NCI-H2196 (cell line): ENCODE measurements at regions not wholly inside any gene's neighbourhood (a gene's known extent, or its start where the extent isn't known, plus 50 kb on each side); places are given as distances from the start of the nearest gene placed in this dataset.
"Not testable (repeated sequence)": the region's sequence is repeated elsewhere in the genome, so short reads cannot be mapped to it uniquely, and the experiment has no call there.

Experiments
- DNase-seq: peaks from one replicate; lab custom pipeline; 2025; ENCODE audit not compliant: unreplicated experiment; lab: John Stamatoyannopoulos, UW

DNA sequence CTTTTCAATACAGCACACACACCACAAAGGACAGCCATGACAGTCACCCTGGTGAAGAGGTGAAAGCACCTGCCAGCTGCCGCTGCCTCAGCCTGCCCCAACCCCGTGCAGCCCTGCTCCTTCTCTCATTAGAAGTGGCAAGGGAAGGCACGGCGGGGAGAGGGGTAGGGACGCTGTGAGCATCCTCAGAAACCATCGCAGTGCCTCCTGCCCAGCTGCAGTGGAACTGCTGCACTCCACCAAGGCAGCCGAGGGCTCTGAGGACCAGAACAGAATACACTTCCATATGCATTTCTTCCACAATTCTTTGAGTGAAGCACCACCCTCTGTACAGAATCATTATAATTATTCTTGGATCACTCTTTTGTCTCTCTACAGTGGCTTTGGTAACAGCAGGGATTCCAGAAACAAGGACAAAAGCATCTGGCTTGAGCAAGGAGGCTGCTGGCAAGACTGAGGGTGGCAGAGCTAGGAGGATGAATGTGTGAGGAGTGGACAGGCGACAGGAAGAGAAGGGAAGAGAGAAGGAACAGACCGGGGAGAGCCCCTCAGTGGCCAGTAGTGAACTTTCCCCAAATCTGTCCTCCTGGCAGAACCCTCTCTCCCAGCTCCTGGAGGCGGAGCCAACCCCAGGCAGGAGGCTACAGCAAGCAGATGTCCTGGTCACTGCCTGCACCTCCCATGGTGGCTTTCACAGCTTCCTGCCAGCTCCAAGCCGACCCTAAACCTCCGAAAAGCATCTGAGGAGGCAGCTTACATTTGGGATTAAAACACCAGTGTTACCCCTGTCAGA lies 73.2 kb downstream of the MTNR1A start:
- DNase-seq, result no peak

DNA sequence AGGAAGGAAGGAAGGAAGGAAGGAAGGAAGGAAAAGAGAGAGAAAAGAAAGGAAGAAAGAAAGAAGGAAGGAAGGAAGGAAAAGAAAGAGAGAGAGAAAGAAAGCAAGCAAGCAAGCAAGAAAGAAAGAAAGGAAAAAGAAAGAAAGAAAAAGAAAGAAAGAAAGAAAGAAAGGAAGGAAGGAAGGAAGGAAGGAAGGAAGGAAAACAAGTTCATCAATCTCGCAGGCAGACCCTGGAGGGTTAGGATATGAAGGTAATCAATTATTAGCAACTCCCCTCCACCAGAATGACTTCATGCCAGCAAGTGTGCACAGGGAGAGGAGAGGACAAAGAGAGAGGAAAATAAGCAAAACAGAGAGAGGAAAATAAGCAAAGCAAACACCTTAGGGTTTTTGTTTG lies 80.2 kb downstream of the MTNR1A start:
- DNase-seq, result no peak

DNA sequence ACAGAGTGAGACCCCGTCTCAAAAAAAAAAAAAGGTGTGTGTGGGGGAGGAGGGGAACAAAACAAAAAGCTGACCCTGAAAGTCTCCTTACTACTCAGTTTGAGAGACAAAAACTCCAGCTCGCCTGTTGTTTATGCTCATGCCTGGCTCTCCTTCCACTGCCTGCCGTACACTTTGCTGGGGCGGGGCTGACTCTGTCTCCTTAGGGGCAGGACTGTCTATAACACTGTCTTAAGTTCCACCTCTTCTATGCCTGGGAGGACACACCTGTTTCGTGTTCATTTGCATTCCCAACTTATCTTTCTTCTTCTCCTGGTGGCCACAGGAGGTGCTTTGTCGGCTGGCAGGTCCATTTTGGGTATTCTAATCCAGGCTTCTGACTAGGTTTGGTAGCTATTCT lies 81.4 kb downstream of the MTNR1A start:
- no peak for DNase-seq

DNA sequence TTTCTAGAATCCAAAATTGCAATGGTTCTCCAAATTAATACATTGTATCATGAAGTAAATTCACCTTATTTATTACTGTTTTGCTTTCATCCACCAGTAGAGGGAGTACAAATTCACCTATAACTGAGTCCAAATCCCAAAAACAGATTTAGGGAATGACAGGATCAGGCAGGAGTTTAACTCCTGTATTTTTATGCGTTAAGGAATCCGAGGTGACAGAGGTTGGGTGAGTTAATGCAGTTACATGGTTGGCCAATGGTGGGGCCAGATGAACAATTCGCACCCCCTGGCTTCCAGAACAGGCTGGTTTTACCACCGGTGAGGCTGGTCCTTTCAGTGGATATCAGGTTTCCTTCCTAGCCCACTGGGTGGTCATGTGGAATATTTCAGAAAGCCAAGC lies 82.4 kb downstream of the MTNR1A start:
- DNase-seq, result peak; percentile 0

DNA sequence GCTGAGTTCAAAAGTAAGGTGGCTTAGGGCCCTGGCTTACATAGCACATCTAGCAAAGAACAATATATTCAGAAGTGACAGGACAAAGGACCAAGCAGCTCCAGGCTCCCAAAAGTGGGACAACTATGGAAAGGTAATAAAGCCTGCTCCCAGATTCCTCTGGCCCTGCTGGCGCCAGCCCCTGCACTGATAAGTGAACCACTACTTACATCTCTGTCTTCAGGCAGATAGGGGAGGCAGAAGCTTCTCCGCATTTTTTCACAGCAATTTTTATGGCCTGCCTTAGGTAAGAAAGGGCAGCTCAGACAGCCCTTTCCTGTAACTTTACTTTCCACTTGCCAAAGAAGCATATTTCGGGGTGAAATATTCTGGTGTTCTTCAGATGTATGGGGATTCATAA lies 83.9 kb downstream of the MTNR1A start:
- no peak for DNase-seq

DNA sequence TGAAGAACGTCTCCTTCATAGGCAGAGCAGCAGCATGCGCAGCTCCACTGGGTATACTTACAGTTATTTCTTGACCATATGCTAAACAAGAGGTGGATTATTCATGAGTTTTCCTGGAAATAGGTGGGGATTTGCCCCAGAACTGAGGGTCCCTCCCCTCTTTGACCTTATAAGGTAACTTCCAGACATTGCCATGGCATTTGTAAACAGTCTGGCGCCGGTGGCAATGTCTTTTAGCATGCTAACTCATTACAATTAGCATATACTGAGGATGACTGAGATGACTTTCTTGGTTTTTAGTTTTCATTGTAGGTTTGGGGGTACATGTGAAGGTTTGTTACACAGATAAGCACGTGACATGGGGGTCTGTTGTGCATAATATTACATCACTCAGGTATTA lies 97.3 kb downstream of the MTNR1A start:
- no peak for DNase-seq

DNA sequence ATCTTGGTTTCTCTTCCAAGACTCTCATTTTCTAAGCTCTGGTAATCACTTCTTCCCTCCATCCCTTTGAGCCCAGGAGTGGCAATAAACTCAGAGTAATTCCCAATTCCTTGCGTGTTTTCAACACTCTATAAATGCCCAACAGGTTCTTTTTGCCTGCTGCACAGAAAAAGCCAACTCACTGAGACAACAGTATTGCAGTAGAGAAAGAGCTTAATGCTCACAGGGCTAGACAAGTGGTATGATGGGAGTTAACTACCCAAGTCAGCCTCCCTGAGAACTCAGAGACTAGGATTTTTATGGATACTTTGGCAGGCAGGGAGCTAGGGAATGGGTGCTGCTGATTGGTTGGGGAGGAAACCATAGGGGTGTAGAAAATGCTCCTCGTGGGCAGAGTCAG lies 103.4 kb downstream of the MTNR1A start:
- DNase-seq, result no peak

DNA sequence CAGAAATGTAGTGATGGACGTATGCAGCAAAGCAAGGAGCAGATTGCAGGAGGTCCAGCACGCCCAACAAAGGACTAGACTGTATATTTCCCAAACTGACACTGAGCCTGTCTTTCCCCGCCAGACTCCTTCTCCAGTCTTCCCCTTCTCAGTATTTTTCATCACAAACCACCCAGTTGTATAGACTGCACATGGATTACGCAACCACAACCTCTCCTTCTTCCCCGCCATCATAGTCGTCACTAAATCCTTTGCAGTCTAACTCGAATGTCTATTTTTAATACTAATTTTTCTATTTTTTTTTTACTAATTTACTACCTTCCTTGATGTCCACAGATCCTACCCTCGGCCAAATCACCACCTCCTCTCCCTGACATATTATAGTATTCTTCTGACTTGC lies 105.4 kb downstream of the MTNR1A start:
- DNase-seq, result no peak

DNA sequence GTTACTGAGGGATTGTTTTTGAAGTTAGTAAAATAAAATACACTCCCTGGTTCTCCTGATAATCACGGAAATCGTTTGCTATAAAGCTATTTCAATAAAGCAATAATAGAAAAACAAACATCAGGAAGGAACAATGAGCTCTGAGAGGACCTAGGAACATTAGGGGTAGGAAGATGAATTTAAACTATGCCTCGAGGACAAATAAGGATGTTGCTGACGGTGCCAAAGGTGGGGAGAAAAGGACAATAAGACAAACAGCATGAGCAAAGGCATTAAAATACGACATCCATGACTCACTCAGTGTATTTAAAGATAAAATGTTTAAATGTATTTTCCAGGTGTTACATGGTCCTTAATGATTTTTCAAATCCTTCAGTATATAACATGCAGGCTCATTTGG lies 110.3 kb downstream of the MTNR1A start:
- DNase-seq, result no peak

DNA sequence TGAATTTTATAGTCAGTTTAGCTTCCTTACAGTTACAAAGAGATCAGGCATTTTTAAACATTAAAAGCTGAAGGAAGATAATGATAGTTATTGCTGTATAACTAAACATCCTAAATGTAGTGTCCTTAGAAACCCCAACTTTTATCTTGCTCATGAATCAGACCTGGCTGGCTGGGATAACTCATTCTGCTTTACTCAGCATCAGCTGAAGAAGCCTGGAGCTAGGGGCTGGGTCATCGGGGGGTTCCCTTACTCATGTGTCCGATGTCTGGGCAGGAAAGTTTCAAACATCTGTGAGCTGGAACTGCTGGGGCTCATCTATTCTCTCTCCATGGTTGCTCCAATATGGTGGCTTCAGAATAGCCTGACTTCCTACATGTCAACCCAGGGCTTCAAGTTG lies 113.9 kb downstream of the MTNR1A start:
- DNase-seq, result no peak

DNA sequence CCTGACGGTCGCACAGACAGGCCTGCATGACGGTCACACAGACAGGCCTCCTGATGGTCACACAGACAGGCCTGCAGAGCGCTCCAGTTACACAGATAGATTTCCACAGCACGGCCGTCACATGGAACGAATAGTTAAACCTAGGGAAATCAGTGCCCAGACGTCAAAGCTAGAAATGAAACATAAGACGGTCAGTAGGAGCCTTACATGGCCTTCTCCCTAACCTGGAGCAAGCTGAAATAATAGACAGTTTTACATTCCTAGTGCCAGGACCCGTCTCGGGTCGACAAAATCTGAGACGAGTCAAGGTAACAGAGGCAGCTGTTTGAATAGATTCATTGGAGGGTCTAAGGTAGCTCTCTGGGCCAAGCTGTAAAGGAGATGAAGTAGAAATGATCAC lies 126.9 kb downstream of the MTNR1A start:
- DNase-seq, result no peak

DNA sequence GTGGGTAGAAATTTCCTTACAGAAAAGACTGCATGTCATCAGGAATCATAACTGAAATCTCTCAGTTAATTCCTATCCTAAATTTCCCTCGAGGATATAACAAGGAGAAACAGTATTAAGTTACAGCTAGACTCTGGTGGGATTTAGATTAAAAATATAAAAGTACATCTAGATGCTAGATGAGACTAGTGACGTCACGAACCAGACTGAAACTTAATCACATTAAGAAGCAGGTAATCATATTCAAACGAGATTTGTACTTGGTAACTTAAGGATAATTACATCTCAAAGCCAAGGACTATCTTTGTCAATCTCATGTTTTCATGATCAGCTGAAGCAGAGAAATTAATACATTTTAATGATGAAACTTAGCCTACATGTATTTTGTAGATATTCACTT lies 130.6 kb downstream of the MTNR1A start:
- DNase-seq, result no peak

DNA sequence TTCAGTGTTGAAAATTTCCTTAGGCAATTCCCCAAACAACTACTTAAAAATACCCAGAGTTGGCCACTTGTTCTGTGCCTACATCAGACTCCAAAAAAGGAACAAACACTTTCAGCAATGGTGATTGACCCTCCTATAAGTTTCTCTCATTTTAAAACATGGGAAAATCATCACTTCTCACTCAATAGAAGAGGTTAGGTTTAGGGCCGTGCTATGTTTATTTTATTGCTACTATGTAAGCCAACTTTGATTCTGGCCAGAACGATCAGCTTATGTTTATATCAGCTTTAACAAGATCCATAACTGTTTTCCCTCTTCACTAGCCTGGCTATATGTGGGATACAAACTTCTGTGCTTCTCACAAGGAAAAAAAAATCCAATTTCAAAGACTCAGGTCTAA lies 133.1 kb downstream of the MTNR1A start:
- no peak for DNase-seq

DNA sequence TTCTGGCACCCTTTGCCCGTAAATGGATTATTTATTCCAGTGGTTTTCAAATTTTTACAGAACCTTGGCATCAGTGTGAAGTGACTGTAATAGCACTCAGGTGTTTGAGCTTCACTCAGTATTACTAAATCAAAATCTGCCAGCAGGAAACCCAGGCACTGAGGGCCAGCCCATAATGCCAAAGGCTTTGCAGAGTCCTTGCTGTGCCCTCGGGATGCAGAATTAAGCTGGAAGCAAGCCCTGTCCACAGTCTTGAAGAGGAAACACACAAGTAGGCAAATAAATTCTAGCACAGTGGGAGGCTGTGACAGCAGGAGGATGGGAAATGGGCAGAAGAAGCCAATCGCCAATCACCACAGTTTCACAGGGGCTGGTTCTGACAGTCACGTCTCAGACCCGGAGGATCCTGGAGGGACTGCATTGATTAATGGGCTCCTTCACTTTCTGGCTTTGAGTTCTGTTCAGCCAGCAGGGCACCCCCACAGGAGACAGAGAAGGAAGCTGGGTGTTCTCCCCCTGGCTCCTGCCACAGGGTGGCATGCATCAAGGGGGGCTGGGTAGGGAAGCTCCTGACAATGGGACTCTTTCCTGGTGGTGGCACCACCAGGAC lies 138.8 kb downstream of the MTNR1A start:
- DNase-seq, result no peak

DNA sequence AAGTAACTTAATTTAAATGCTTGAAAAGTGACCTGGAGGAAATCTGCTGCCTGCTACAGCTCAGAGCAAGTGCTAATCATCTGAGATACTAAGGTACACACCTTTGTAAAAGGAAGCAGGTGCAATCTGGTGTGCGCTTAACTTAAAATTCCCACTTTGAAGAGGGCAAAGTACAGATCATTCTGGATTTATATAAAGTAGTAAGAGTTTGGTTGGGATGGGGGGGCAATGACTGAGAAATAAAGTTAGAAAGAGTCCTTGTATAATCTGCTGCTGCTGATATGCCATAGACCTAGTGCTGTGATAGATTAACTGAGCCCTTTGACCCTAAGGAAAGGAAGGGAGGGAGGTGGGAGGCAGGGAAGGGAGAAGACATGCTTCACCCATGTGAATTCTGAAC lies 141.0 kb downstream of the MTNR1A start:
- DNase-seq, result no peak

DNA sequence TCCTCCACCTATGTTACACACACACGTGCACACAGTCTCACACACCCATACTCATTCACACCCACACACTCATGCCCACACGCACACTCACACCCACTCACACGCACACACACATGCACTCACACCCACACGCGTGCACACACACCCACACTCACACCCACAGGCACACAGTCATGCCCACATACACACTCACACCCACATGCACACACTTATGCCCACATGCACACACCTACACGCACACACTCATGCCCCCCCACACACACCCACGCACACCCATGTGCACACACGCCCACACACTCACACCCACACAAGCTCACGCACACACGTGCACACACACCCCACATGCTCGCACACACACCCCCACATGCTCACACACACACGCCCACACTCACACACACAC lies 140.0 kb downstream of the F11 start:
- no peak for DNase-seq

DNA sequence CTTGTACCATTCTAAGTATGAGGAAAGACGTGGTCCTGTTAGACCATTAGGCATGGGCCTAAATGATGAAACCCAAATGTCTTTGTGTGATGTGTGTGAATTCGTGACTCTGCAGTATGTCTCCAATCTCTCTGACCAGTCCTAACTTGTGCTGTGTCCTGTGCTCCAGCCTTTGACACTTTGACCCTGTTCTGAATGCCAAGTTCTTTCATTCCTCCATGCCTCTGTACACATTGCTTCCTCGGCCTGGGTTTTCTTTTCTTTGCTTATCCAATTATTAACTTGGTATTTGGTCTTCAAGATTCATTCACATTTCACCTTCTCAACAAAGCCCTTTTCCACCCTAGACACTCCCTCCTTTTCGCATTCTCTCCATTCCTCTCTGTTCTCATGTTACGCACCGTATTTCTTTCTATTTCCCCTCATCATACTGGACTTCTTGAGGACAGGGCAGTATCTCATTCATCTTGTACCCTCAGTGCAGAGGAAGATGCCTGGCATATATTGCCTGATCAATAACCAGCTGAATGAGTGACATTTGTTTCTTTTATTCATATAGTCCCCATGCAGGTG lies 138.7 kb downstream of the F11 start:
- no peak for DNase-seq

DNA sequence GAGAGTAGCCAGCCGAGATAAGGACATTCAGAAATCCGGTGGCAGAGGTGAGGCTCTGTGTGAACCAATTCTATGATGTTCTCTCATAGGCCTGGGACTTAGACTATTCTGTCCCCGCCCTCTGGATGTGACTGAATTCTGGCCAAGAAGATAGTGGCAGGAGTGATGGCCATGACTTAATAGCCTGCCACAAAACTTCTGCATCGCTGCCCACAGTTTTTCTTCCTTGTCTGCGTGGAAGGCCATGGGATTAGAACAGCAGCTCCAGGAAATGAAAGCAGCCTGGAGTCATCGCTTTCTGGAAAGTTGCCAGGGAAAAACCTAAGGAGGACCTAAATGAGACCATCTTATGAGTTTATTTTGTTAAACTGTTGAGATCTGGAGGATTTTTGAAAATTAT lies 134.7 kb downstream of the F11 start:
- DNase-seq, result no peak

DNA sequence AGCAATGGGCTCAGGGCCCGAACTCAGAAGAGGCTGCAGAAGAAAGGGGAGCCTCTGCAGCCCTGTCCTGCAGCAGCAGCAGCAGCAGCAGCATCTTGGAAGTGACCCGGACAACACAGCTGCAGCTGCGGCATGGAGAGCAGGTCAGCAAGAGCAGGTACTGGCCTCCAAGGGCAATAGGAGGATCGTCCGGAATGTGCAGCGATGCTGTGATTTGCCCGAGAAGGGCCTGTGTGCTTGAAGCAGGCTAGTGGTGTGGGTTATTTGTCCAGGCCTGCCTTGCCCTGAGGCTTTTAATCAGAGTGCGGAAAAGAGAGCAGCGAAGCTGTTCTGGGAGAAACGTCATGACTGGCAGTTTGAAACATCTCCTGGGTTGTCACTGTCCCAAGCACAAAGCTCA lies 126.0 kb downstream of the F11 start:
- DNase-seq, result no peak

DNA sequence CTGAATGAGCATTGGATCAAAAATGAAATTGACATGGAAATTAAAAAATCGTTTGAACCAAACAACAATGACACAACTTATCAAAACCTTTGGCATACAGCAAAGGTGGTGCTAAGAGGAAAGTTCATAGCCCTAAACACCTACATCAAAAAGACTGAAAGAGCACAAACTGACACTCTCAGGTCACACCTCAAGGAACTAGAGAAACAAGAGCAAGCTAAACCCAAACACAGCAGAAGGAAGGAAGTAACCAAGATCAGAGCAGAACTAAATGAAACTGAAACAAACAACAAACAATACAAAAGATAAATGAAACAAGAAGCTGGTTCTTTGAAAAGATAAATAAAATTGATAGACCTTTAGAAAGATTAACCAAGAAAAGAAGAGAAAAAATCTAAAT lies 118.3 kb downstream of the F11 start:
- not testable (repeated sequence) for DNase-seq

DNA sequence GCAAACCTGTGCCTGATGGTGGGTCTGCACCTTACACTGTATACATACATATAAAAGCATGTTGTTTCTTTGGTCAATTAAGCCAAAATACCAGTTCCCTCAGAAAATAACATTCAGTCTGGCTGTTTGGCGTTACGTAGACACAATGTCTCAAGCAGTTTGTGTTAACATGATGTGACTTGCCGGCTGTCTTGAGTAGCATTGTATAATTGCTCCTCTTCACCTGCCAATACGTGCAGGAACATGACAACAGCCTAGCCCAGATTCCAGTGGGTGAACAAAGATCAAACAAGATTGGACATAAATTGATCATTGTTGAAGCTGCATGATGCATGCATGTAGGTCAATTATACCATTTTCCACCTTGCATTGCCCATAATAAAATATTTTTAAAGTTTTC lies 102.3 kb downstream of the F11 start:
- DNase-seq, result no peak

DNA sequence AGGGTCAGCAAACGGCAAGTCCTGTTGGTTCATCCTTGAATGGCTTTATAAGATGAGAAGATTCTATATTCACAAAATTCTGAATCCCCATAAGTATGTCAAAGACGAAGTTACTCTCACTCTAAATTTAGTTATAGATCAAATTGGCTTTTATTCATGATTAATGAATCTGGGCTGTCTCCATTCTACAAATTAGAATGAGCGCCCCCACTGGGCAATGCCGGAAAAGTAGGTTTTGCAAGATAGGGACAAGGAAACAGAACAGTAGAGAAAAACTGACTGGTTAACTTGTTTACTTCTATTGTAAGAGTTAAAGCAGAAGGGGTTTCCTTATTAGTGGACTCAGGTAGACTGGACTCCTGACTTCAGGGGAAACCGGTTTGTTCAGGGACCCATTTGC lies 100.3 kb downstream of the F11 start:
- DNase-seq, result no peak

DNA sequence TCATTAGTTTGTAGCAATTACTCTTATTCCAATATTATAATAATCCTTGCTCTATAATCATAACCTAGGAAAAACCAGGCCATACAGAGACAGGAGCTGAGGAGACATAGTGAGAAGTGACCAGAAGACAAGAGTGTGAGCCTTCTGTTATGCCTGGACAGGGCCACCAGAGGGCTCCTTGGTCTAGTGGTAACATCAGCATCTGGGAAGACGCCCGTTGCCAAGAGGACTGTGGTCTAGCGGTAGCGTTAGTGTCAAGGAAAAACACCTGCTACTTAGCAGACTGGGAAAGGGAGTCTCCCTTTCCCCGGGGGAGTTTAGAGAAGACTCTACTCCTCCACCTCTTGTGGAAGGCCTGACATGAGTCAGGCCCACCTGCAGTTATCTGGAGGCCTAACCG lies 97.0 kb downstream of the F11 start:
- DNase-seq, result not testable (repeated sequence)
